ENCODE measurements at regions not wholly inside any gene's neighbourhood (a gene's known extent, or its start where the extent isn't known, plus 50 kb on each side); places are given as distances from the start of the nearest gene placed in this dataset.

DNA sequence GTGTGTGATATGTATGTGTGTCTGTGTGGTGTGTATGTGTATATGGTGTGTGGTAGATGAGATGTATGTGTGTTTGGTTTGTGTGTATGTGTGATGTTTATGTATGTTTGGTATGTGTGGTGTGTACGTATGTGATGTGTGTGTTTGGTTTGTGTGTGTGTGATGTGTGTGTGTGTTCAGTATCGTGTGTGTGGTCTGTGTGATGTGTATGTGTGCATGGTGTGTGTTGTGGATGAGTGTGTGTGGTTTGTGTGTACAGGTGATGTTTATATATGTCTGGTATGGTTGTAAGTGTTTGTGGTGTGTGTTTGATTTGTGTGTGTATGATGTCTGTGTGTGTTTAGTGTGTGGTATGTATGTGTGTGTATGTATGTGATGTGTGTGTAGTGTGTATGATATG lies 199.4 kb downstream of the SUDS3 start:
- FAIRE-seq, result peak; percentile 65
- no peak overlapping the region for H3K4me2 ChIP-seq (ENCODE audit: insufficient read depth, low read length)
- no peak overlapping the region for H3K27ac ChIP-seq (ENCODE audit: extremely low read depth, low read depth, low read length)
- H2AFZ ChIP-seq (ENCODE audit: low read depth, low read length), result no peak overlapping the region
- no peaks in the 10 kb centered on the region for H3K79me2 ChIP-seq (ENCODE audit: control insufficient read depth, insufficient read depth, low read length)
- H3K4me3 ChIP-seq, result no peak overlapping the region
- H3K4me1 ChIP-seq (replicated peaks in 1 of 2; ENCODE audit: control insufficient read depth in 2 of 2, insufficient read depth in 2 of 2, low read length in 2 of 2), result no peaks in the 10 kb centered on the region
- ChIA-PET POLR2A (no interaction called here), CTCF (ENCODE audit: low intra/inter-chr PET ratio) (no interaction called here)
- TF ChIP-seq ZBTB11 (CRISPR knock-in tag; IDR thresholded peaks at IDR 0.05) (no peak), ETS2 (tag; IDR thresholded peaks at IDR 0.05; ENCODE audit: borderline replicate concordance, poor library complexity, severe bottlenecking) (no peak)
- TF ChIP-seq, protein P1, sequence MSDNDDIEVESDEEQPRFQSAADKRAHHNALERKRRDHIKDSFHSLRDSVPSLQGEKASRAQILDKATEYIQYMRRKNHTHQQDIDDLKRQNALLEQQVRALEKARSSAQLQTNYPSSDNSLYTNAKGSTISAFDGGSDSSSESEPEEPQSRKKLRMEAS (CRISPR knock-in tag; IDR thresholded peaks at IDR 0.05), result no peak
- TF ChIP-seq, protein P2, sequence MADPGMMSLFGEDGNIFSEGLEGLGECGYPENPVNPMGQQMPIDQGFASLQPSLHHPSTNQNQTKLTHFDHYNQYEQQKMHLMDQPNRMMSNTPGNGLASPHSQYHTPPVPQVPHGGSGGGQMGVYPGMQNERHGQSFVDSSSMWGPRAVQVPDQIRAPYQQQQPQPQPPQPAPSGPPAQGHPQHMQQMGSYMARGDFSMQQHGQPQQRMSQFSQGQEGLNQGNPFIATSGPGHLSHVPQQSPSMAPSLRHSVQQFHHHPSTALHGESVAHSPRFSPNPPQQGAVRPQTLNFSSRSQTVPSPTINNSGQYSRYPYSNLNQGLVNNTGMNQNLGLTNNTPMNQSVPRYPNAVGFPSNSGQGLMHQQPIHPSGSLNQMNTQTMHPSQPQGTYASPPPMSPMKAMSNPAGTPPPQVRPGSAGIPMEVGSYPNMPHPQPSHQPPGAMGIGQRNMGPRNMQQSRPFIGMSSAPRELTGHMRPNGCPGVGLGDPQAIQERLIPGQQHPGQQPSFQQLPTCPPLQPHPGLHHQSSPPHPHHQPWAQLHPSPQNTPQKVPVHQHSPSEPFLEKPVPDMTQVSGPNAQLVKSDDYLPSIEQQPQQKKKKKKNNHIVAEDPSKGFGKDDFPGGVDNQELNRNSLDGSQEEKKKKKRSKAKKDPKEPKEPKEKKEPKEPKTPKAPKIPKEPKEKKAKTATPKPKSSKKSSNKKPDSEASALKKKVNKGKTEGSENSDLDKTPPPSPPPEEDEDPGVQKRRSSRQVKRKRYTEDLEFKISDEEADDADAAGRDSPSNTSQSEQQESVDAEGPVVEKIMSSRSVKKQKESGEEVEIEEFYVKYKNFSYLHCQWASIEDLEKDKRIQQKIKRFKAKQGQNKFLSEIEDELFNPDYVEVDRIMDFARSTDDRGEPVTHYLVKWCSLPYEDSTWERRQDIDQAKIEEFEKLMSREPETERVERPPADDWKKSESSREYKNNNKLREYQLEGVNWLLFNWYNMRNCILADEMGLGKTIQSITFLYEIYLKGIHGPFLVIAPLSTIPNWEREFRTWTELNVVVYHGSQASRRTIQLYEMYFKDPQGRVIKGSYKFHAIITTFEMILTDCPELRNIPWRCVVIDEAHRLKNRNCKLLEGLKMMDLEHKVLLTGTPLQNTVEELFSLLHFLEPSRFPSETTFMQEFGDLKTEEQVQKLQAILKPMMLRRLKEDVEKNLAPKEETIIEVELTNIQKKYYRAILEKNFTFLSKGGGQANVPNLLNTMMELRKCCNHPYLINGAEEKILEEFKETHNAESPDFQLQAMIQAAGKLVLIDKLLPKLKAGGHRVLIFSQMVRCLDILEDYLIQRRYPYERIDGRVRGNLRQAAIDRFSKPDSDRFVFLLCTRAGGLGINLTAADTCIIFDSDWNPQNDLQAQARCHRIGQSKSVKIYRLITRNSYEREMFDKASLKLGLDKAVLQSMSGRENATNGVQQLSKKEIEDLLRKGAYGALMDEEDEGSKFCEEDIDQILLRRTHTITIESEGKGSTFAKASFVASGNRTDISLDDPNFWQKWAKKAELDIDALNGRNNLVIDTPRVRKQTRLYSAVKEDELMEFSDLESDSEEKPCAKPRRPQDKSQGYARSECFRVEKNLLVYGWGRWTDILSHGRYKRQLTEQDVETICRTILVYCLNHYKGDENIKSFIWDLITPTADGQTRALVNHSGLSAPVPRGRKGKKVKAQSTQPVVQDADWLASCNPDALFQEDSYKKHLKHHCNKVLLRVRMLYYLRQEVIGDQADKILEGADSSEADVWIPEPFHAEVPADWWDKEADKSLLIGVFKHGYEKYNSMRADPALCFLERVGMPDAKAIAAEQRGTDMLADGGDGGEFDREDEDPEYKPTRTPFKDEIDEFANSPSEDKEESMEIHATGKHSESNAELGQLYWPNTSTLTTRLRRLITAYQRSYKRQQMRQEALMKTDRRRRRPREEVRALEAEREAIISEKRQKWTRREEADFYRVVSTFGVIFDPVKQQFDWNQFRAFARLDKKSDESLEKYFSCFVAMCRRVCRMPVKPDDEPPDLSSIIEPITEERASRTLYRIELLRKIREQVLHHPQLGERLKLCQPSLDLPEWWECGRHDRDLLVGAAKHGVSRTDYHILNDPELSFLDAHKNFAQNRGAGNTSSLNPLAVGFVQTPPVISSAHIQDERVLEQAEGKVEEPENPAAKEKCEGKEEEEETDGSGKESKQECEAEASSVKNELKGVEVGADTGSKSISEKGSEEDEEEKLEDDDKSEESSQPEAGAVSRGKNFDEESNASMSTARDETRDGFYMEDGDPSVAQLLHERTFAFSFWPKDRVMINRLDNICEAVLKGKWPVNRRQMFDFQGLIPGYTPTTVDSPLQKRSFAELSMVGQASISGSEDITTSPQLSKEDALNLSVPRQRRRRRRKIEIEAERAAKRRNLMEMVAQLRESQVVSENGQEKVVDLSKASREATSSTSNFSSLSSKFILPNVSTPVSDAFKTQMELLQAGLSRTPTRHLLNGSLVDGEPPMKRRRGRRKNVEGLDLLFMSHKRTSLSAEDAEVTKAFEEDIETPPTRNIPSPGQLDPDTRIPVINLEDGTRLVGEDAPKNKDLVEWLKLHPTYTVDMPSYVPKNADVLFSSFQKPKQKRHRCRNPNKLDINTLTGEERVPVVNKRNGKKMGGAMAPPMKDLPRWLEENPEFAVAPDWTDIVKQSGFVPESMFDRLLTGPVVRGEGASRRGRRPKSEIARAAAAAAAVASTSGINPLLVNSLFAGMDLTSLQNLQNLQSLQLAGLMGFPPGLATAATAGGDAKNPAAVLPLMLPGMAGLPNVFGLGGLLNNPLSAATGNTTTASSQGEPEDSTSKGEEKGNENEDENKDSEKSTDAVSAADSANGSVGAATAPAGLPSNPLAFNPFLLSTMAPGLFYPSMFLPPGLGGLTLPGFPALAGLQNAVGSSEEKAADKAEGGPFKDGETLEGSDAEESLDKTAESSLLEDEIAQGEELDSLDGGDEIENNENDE (IDR thresholded peaks at IDR 0.05; ENCODE audit: low read depth, low read length), result no peak
- intact Hi-C loops (cut with micrococcal nuclease), result no loop called here
- no peaks in the 10 kb centered on the region for H3K9me3 ChIP-seq (replicated peaks; ENCODE audit: control insufficient read depth, insufficient read depth, low read depth, low read length)
- no peaks in the 10 kb centered on the region; a peak in 1 of 5 replicates for H3K27me3 ChIP-seq (ENCODE audit: control insufficient read depth in 2 of 2, insufficient read depth in 2 of 2, low read length in 2 of 2)
- ATAC-seq, result no peak
- no peak overlapping the region for H3K9ac ChIP-seq (ENCODE audit: insufficient read depth in 1 of 2, low read depth in 2 of 2, low read length in 2 of 2)
- DNase-seq (ENCODE audit: extremely low read depth in 1 of 4, low spot score in 3 of 4), result no peak
- no TSS peak for BruUV-seq (replicated peaks)
- H3K9me1 ChIP-seq (ENCODE audit: control insufficient read depth, insufficient read depth, low read length), result no peaks in the 10 kb centered on the region
- no peaks in the 10 kb centered on the region for H3K36me3 ChIP-seq (ENCODE audit: control insufficient read depth, insufficient read depth, low read length)
- 0% methylated on average over 2 of the region's 2 CpGs for WGBS (ENCODE audit: insufficient coverage, low coverage, missing lambda C conversion rate)
- H4K20me1 ChIP-seq (replicated peaks; ENCODE audit: control insufficient read depth, insufficient read depth, low read length), result no peaks in the 10 kb centered on the region
- in situ Hi-C loops (cut with MboI), result no loop called here
